Endothelial cell of umbilical vein (primary cell): ENCODE measurements at regions not wholly inside any gene's neighbourhood (a gene's known extent, or its start where the extent isn't known, plus 50 kb on each side); places are given as distances from the start of the nearest gene placed in this dataset.

Source experiments
- EZH2 ChIP-seq: IDR thresholded peaks from 2 replicates; pipeline ENCODE4 v1.6.1; 2012; ENCODE audit warnings: borderline replicate concordance, low read depth, mild to moderate bottlenecking, moderate library complexity, low read length, inconsistent platforms; ENCODE audit not compliant: severe bottlenecking
- JUN ChIP-seq: IDR thresholded peaks from 2 replicates; pipeline ENCODE4 v1.6.1; 2011; ENCODE audit warnings: borderline replicate concordance, low read depth; ENCODE audit not compliant: insufficient read length, insufficient read depth
- MYC ChIP-seq: IDR thresholded peaks from one replicate; pipeline ENCODE4 v1.6.1; 2011; ENCODE audit warnings: mild to moderate bottlenecking, low read depth, low read length
- POLR2A ChIP-seq: IDR thresholded peaks from 2 replicates; pipeline ENCODE4 v1.6.1; 2012; ENCODE audit warnings: low read depth, mild to moderate bottlenecking, control low read depth, low read length
- POLR2AphosphoS5 ChIP-seq: IDR thresholded peaks from 2 replicates; pipeline ENCODE4 v1.6.1; 2012; ENCODE audit warnings: low read depth, mild to moderate bottlenecking, control low read depth, low read length, moderate library complexity; ENCODE audit not compliant: insufficient read depth
- TF ChIP-seq, protein P1 (sequence below), 2 donors: IDR thresholded peaks; 1 replicate in 1 of 2; 2 replicates in 1 of 2; pipeline ENCODE4 v1.5.1; 2011; ENCODE audit warnings: low read length in 2 of 2, mild to moderate bottlenecking in 2 of 2, moderate library complexity in 2 of 2, control low read depth in 1 of 2, inconsistent platforms in 1 of 2, low read depth in 1 of 2; ENCODE audit not compliant: insufficient read depth in 1 of 2; ENCODE audit errors: extremely low read depth in 1 of 2
- TF ChIP-seq, protein P2 (sequence below): IDR thresholded peaks from 2 replicates; pipeline ENCODE4 v1.6.1; 2011; ENCODE audit not compliant: insufficient read depth, insufficient read length

DNA sequence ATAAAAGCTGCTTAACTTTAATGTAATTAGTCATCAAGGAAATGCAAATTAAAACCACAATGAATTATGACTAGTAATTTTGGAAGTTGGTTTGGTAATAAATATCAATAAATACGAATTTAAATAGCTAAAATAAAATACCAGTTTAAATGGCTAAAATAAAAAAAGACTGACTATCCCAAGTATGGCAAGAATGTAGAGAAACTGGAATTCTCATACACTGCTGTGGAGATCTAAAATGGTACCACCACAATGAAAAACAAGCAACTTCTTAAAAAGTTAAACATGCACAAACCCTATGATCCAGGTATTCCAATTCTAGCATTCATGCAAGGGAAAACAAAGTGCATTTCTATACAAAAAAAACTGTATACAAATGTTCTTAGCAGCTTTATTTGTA, 382.6 kb upstream of the NR5A2 start:
- TF ChIP-seq, protein P1, sequence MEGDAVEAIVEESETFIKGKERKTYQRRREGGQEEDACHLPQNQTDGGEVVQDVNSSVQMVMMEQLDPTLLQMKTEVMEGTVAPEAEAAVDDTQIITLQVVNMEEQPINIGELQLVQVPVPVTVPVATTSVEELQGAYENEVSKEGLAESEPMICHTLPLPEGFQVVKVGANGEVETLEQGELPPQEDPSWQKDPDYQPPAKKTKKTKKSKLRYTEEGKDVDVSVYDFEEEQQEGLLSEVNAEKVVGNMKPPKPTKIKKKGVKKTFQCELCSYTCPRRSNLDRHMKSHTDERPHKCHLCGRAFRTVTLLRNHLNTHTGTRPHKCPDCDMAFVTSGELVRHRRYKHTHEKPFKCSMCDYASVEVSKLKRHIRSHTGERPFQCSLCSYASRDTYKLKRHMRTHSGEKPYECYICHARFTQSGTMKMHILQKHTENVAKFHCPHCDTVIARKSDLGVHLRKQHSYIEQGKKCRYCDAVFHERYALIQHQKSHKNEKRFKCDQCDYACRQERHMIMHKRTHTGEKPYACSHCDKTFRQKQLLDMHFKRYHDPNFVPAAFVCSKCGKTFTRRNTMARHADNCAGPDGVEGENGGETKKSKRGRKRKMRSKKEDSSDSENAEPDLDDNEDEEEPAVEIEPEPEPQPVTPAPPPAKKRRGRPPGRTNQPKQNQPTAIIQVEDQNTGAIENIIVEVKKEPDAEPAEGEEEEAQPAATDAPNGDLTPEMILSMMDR (IDR thresholded peaks at IDR 0.05; ENCODE audit: extremely low read depth in 1 of 2, insufficient read depth in 1 of 2, low read depth in 1 of 2, low read length in 2 of 2): no peak
- TF ChIP-seq POLR2AphosphoS5 (no peak), POLR2A (no peak), EZH2 (no peak), JUN (no peak), MYC (no peak)
- TF ChIP-seq, protein P2, sequence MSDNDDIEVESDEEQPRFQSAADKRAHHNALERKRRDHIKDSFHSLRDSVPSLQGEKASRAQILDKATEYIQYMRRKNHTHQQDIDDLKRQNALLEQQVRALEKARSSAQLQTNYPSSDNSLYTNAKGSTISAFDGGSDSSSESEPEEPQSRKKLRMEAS: no peak
